Esophagus muscularis mucosa (tissue), 3 donors: ENCODE measurements at regions not wholly inside any gene's neighbourhood (a gene's known extent, or its start where the extent isn't known, plus 50 kb on each side); places are given as distances from the start of the nearest gene placed in this dataset.

Experiments
- POLR2A ChIP-seq: fragments of 450-650 bp; IDR thresholded peaks from one replicate; pipeline ENCODE4 v1.6.1; 2017; ENCODE audit warnings: antibody characterized with exemption, moderate library complexity, mild to moderate bottlenecking, low read depth
- POLR2AphosphoS5 ChIP-seq, 2 donors: sonication (generic); formaldehyde crosslinking; IDR thresholded peaks; one replicate each; pipeline ENCODE4 v1.6.1; 2017; ENCODE audit warnings: antibody characterized with exemption in 2 of 2
- TF ChIP-seq, protein P1 (sequence below), 3 experiments: fragments of 200-600 bp in 2 of 3; fragments of 450-650 bp in 1 of 3; sonication (generic) in 2 of 3; IDR thresholded peaks; one replicate each; pipeline ENCODE4 v1.5.1; 2017 to 2019; ENCODE audit warnings: antibody characterized with exemption in 3 of 3, mild to moderate bottlenecking in 2 of 3, moderate library complexity in 1 of 3

DNA sequence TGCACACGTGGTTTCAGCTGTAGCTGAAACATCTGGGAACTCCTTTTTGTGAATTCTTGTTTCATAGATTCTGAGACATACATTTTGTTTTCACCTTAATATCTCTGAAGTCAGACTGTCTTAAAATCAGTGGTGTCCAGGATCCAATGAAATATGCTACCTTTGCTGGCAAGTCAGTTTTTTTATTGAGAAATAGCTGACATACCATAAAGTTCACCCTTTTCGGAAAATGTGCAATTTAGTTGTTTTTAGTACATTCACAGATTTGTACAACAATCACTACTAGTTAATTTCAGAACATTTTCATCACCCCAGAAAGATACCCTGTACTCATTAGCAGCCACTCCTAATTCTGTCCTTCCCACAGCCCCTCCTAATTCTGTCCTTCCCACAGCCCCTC lies 243.7 kb downstream of the GLI2 start:
- no peak for TF ChIP-seq POLR2A
- TF ChIP-seq, protein P1, sequence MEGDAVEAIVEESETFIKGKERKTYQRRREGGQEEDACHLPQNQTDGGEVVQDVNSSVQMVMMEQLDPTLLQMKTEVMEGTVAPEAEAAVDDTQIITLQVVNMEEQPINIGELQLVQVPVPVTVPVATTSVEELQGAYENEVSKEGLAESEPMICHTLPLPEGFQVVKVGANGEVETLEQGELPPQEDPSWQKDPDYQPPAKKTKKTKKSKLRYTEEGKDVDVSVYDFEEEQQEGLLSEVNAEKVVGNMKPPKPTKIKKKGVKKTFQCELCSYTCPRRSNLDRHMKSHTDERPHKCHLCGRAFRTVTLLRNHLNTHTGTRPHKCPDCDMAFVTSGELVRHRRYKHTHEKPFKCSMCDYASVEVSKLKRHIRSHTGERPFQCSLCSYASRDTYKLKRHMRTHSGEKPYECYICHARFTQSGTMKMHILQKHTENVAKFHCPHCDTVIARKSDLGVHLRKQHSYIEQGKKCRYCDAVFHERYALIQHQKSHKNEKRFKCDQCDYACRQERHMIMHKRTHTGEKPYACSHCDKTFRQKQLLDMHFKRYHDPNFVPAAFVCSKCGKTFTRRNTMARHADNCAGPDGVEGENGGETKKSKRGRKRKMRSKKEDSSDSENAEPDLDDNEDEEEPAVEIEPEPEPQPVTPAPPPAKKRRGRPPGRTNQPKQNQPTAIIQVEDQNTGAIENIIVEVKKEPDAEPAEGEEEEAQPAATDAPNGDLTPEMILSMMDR (IDR thresholded peaks at IDR 0.05), result no peak
- TF ChIP-seq POLR2AphosphoS5 (IDR thresholded peaks at IDR 0.05), result no peak
